Activated naive CD4-positive, alpha-beta T cell treated with anti-CD3 and anti-CD28 coated beads, Interleukin-2, amount 50 U/mL, for 24 hours (primary cell): ENCODE measurements at regions not wholly inside any gene's neighbourhood (a gene's known extent, or its start where the extent isn't known, plus 50 kb on each side); places are given as distances from the start of the nearest gene placed in this dataset.

Experiments
- H3K27ac Mint-ChIP-seq: one replicate; pipeline ENCODE4 v1.8.0; 2021; ENCODE audit warnings: mild to moderate bottlenecking, mixed read lengths
- H3K27me3 Mint-ChIP-seq: one replicate; pipeline ENCODE4 v1.8.0; 2021; ENCODE audit warnings: mixed read lengths
- H3K36me3 Mint-ChIP-seq: one replicate; pipeline ENCODE4 v1.8.0; 2021; ENCODE audit warnings: mixed read lengths
- H3K4me1 Mint-ChIP-seq: one replicate; pipeline ENCODE4 v1.8.0; 2021; ENCODE audit warnings: mixed read lengths
- H3K4me3 Mint-ChIP-seq: one replicate; pipeline ENCODE4 v1.8.0; 2021; ENCODE audit warnings: mild to moderate bottlenecking, mixed read lengths
- H3K9me3 Mint-ChIP-seq: one replicate; pipeline ENCODE4 v1.8.0; 2021; ENCODE audit warnings: mixed read lengths

GRCh38 chr4:80145739-80146138 lies 51.6 kb upstream of the PRDM8 start:
- H3K4me1 Mint-ChIP-seq, result peaks cover 33% of the 10 kb centered on the region
- no peaks in the 10 kb centered on the region for H3K36me3 Mint-ChIP-seq
- H3K27ac Mint-ChIP-seq, result no peak overlapping the region
- H3K4me3 Mint-ChIP-seq, result no peak overlapping the region
- no peaks in the 10 kb centered on the region for H3K27me3 Mint-ChIP-seq
- no peaks in the 10 kb centered on the region for H3K9me3 Mint-ChIP-seq

GRCh38 chr4:80144676-80145470 lies 52.4 kb upstream of the PRDM8 start:
- Mint-ChIP-seq H3K4me1 (peaks cover 39% of the 10 kb centered on the region), H3K27me3 (no peaks in the 10 kb centered on the region), H3K9me3 (no peaks in the 10 kb centered on the region), H3K4me3 (no peak overlapping the region), H3K27ac (no peak overlapping the region), H3K36me3 (no peaks in the 10 kb centered on the region)

DNA sequence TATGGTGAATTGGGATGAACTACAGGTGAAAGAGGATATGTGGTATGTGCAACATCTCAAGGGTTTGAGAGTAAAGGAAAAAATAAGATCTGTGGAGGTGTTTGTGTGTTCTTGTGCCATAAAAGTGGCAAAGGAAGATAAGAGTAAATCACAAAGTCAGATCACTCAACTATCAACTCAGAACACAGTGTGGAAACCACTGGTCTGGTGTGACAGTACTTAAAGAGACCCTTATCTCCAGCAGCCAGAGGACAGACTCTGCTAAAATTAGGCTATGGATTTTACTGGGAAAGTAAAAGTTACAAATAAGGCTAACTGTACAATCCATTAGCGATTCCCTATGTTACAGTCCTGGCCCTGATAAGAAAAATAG lies 54.0 kb upstream of the PRDM8 start:
- H3K27ac Mint-ChIP-seq, result no peak overlapping the region
- H3K36me3 Mint-ChIP-seq, result no peaks in the 10 kb centered on the region
- peak overlapping the region; percentile 19 for H3K4me3 Mint-ChIP-seq
- no peaks in the 10 kb centered on the region for H3K27me3 Mint-ChIP-seq
- H3K9me3 Mint-ChIP-seq, result no peaks in the 10 kb centered on the region
- peaks cover 55% of the 10 kb centered on the region for H3K4me1 Mint-ChIP-seq

DNA sequence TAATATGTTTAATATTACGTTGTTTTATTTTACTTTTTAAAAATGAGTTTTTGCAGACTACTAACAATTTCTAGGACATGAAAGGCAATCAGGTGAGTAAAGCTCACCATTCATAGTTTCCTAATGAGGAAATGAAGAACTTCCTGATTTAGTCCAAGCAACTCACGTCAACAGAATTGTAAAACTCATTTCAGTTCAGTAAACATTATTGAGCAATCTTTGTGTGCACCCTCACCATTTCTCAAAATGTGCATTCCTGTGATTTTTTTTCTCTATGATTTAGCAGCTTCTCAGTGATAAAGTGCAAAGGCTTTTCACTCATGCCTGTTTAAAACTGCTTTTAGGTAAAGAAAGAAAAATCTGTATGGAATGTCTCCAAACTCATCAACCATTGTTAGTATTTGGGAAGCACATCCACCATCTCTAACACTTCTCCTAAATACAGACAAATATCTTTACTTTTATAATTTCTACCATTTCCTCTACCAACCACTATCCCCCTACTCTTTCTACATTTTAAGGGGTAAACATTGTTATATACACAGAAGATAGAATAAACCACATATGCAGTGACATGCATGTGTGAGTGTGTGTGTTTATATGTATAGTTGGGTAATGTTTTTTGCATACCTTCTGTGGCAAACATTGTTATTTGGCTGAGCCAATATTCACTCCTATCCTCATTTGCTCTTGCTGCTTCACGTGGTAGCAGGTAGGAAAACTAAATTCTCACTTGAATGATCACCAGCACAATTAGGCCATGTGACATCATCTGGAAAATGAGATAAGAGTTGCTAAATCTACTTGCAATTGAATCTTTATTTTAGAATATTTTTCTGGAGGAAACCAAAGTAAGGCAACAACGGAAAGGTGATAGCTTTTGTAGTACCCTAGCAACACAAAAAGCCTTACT lies 54.7 kb upstream of the PRDM8 start:
- Mint-ChIP-seq H3K4me1 (peaks cover 61% of the 10 kb centered on the region), H3K4me3 (no peak overlapping the region), H3K36me3 (no peaks in the 10 kb centered on the region), H3K9me3 (peaks cover 2% of the 10 kb centered on the region), H3K27ac (peak overlapping the region; percentile 76), H3K27me3 (no peaks in the 10 kb centered on the region)

DNA sequence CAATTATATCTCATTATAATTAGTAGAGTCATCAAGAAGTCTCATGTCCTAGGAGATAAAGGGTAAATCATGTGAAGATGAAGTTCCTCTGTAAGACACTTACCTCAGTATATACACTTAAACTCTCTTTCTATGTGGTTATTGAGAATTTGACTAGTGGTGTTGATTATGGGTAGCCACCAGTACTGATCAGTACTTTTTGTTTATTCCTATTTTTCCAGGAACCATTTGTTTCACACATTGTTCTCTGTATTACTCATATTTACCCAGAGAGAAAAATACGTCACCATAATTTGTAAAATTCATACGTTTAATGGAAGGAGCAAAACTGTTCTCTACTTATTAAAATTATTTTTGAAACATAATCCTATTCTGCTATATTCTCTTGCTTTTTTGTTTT lies 55.8 kb upstream of the PRDM8 start:
- Mint-ChIP-seq H3K4me3 (no peak overlapping the region), H3K27me3 (no peaks in the 10 kb centered on the region), H3K27ac (no peak overlapping the region), H3K36me3 (no peaks in the 10 kb centered on the region), H3K9me3 (peaks cover 4% of the 10 kb centered on the region), H3K4me1 (peaks cover 65% of the 10 kb centered on the region)

GRCh38 chr4:80140194-80140593 lies 57.1 kb upstream of the PRDM8 start:
- no peaks in the 10 kb centered on the region for H3K27me3 Mint-ChIP-seq
- H3K36me3 Mint-ChIP-seq, result no peaks in the 10 kb centered on the region
- peaks cover 4% of the 10 kb centered on the region for H3K9me3 Mint-ChIP-seq
- no peak overlapping the region for H3K4me3 Mint-ChIP-seq
- peak overlapping the region; percentile 46 for H3K27ac Mint-ChIP-seq
- peaks cover 67% of the 10 kb centered on the region for H3K4me1 Mint-ChIP-seq

DNA sequence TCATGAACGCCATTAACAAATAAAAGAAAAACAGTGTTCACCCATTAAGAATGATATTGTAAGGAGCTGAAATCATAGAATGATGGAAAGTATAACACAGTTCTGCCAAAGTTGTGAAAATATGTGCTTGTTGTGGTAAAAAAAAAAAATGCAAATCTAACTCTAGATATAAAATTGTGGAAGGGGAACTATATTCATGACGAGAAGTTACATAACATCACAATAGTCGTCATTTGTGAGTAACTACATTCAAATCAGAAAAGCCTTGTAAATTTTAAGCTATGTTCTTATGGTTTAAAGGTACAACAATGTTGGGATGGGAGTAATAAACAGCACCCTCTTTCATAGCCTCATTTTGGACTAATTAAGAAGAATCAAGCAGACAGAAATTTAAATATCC lies 57.6 kb upstream of the PRDM8 start:
- H3K36me3 Mint-ChIP-seq, result no peaks in the 10 kb centered on the region
- no peaks in the 10 kb centered on the region for H3K27me3 Mint-ChIP-seq
- peak overlapping the region; percentile 87 for H3K27ac Mint-ChIP-seq
- H3K9me3 Mint-ChIP-seq, result peaks cover 4% of the 10 kb centered on the region
- no peak overlapping the region for H3K4me3 Mint-ChIP-seq
- H3K4me1 Mint-ChIP-seq, result peaks cover 69% of the 10 kb centered on the region

DNA sequence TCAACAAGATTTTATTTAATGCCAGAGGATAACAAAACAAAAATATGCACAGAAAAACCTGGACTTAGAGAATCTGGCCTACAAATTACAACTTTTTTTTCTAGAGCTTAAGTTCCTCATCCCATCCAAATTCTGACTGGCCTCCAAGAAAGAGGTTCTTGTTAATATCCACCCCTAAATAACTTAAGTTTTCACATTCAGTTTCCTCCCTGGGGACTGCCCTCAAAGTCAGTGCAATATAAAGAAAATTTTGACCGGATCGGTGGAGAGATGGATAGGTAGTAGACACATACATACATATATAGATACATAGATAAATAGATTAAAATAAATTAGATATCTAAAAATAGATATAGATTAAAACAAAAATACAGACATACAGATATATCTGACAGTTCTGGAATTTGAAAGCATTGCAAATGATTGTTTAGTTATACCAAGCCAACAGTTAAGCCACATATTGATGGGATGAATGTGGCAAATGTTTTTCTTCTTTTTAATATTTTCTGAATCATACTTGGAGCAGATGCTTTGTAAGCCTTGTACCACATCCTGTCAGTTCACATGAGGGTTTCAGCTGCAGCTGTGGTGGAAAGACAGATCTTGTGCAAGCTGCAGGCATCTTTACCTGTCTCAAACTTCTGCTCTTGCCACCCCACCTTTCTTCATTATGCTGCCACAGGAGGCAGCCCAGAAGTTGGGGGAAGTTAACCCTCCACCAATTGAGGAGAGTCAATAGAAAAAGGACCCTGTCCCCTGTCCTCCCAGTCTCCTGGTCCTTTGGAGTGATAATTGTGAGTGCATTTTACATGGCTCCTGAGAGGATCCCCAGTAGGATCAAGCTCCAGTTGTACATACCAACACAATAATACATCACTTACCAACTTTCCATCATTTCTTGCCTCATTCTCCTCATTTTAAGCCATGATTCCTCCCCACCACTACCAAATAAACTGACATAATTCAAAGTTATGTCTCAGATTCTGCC lies 58.5 kb upstream of the PRDM8 start:
- Mint-ChIP-seq H3K4me3 (peak overlapping the region; percentile 43), H3K4me1 (peaks cover 66% of the 10 kb centered on the region)

DNA sequence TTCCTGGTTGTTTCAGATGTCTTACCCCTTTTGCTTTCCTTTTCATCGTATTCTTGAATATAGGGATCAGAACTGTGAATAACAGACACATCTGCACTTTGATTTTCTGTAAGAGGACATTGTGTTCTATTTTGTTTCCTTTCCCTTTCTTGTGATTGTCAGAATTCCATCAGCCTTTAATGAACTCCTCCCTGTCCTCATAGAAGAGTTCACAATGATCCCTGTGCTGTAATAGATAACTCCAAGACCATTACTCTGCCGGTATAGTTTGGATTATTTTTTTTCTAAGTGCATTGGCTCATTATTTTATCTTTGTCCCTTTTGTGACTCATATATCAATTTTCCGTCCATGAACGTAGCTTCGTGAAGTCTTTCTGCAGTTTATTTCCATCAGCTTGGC lies 59.7 kb upstream of the PRDM8 start:
- Mint-ChIP-seq H3K27me3 (no peaks in the 10 kb centered on the region), H3K27ac (peak overlapping the region; percentile 66), H3K36me3 (no peaks in the 10 kb centered on the region), H3K9me3 (peaks cover 4% of the 10 kb centered on the region), H3K4me1 (peaks cover 56% of the 10 kb centered on the region), H3K4me3 (peak overlapping the region; percentile 9)

More for the DNA sequence above, 58.5 kb upstream of the PRDM8 start:
- Mint-ChIP-seq H3K9me3 (peaks cover 4% of the 10 kb centered on the region), H3K27me3 (no peaks in the 10 kb centered on the region), H3K36me3 (no peaks in the 10 kb centered on the region), H3K27ac (peak overlapping the region; percentile 87)

DNA sequence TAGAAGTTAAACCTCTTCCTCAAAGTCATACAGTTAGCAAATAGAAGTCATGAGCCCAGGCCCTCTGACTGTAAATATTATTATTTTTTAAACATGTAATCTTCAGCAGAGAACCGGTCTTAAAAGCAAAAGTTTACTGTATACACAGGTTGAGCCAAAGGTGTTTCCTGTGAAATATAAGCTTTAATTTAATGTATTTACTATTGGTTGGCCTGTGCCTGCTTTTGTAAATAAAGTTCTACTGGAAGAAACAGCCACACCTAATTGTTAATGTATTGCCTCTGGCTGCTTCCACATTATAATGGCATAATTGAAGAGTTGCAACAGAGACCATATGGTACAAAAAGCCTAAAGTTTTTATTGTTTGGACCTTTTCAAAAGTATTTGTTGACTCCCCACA lies 61.0 kb upstream of the PRDM8 start:
- Mint-ChIP-seq H3K27ac (no peak overlapping the region), H3K4me3 (no peak overlapping the region), H3K36me3 (no peaks in the 10 kb centered on the region), H3K27me3 (no peaks in the 10 kb centered on the region), H3K9me3 (peaks cover 4% of the 10 kb centered on the region), H3K4me1 (peaks cover 44% of the 10 kb centered on the region)

DNA sequence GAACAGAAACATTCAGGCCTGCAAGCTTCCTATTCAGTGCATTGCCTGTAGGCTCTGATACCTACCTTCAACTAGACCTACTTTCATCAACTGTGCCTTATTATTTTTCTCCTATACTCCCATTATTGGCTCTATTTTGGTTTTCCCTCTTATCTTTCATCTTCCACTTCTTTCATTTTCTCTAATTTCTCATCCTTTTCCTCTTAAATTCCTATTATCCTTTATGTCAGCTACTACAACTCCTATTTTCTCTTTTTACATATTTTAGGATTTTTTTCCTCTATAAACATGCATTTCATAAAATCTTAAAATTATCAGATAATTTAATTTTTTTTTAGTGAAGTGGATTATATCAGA lies 61.6 kb upstream of the PRDM8 start:
- no peaks in the 10 kb centered on the region for H3K36me3 Mint-ChIP-seq
- no peaks in the 10 kb centered on the region for H3K27me3 Mint-ChIP-seq
- no peak overlapping the region for H3K27ac Mint-ChIP-seq
- peaks cover 4% of the 10 kb centered on the region for H3K9me3 Mint-ChIP-seq
- H3K4me1 Mint-ChIP-seq, result peaks cover 44% of the 10 kb centered on the region
- H3K4me3 Mint-ChIP-seq, result no peak overlapping the region

- Mint-ChIP-seq H3K27ac (no peak overlapping the region), H3K27me3 (no peaks in the 10 kb centered on the region), H3K4me3 (no peak overlapping the region), H3K4me1 (peaks cover 40% of the 10 kb centered on the region), H3K36me3 (no peaks in the 10 kb centered on the region), H3K9me3 (peaks cover 4% of the 10 kb centered on the region)
These were observed 62.1 kb upstream of the ANTXR2 start for GRCh38 chr4:80134936-80135701.

- Mint-ChIP-seq H3K9me3 (peaks cover 4% of the 10 kb centered on the region), H3K36me3 (no peaks in the 10 kb centered on the region), H3K27ac (no peak overlapping the region), H3K4me1 (peaks cover 40% of the 10 kb centered on the region), H3K27me3 (no peaks in the 10 kb centered on the region), H3K4me3 (no peak overlapping the region)
These were observed 60.3 kb upstream of the ANTXR2 start for GRCh38 chr4:80133240-80133783.

- no peaks in the 10 kb centered on the region for H3K27me3 Mint-ChIP-seq
- no peaks in the 10 kb centered on the region for H3K36me3 Mint-ChIP-seq
- H3K27ac Mint-ChIP-seq, result peak overlapping the region; percentile 20
- H3K4me1 Mint-ChIP-seq, result peaks cover 58% of the 10 kb centered on the region
- H3K4me3 Mint-ChIP-seq, result no peak overlapping the region
- H3K9me3 Mint-ChIP-seq, result no peaks in the 10 kb centered on the region
These were observed 56.8 kb upstream of the ANTXR2 start for GRCh38 chr4:80129785-80130184.
